ENCODE measurements at regions not wholly inside any gene's neighbourhood (a gene's known extent, or its start where the extent isn't known, plus 50 kb on each side); places are given as distances from the start of the nearest gene placed in this dataset.

GRCh38 chr16:5640883-5641282 lies 543.3 kb upstream of the EEF2KMT start (continued):
- no peak for TF ChIP-seq ETS1 (IDR thresholded peaks at IDR 0.05)

DNA sequence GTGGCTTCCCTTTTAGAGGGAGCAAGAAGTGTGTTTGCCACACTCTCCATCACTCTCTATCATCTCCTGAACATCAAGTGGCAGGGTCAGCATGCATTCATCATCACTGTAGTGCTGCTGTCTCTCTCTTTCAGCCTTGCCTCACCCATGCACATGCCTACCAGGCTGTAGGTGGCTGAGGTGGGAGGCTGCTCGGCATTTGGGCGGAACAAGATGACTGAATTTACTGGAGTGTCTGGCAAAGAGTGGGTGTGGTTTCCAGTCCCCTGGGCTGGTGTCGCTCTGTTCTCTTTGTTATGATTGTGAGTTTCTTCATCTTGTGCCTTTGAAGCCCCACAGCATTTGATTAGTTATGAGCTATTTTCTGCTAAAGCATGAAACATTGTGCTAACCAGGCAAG lies 541.9 kb upstream of the EEF2KMT start:
- Histone ChIP-seq H3K4me2 (no peak overlapping the region), H3K36me3 (ENCODE audit: insufficient read depth) (no peaks in the 10 kb centered on the region), H3K27ac (ENCODE audit: low read depth) (no peak overlapping the region), H3K9me2 (ENCODE audit: insufficient read depth) (no peaks in the 10 kb centered on the region), H3F3A (replicated peaks; ENCODE audit: low read depth) (peaks cover 10% of the 10 kb centered on the region; the same call in 1 of the 2 replicates), H4K20me1 (replicated peaks; ENCODE audit: insufficient read depth) (no peaks in the 10 kb centered on the region), H2AFZ (no peak overlapping the region), H3K27me3 (ENCODE audit: insufficient read depth) (no peaks in the 10 kb centered on the region), H3K4me3 (no peak overlapping the region), H3K79me2 (replicated peaks; ENCODE audit: insufficient read depth) (no peaks in the 10 kb centered on the region), H3K4me1 (ENCODE audit: insufficient read depth) (peaks cover 7% of the 10 kb centered on the region; the same call in 1 of the 2 replicates)
- no peak for TF ChIP-seq CREB1 (CRISPR knock-in tag; IDR thresholded peaks at IDR 0.05; ENCODE audit: low read depth)
- no peak for TF ChIP-seq NANOG (IDR thresholded peaks at IDR 0.05; ENCODE audit: borderline replicate concordance)
- no peak for TF ChIP-seq EZH2phosphoT487 (IDR thresholded peaks at IDR 0.05; ENCODE audit: unreplicated experiment)
- no peak for TF ChIP-seq EZH2 (IDR thresholded peaks at IDR 0.05; ENCODE audit: low read depth, unreplicated experiment)
- no peak for TF ChIP-seq ZNF114 (CRISPR knock-in tag; IDR thresholded peaks at IDR 0.05)
- no peak for TF ChIP-seq ZNF331 (CRISPR knock-in tag; IDR thresholded peaks at IDR 0.05; ENCODE audit: low read depth)
- TF ChIP-seq ZNF462 (CRISPR knock-in tag; IDR thresholded peaks at IDR 0.05), result no peak
- TF ChIP-seq REST (IDR thresholded peaks at IDR 0.05; ENCODE audit: unreplicated experiment), result no peak
- no peak for TF ChIP-seq CTCF (conservative IDR thresholded peaks at IDR 0.05; ENCODE audit: low read depth in 2 of 2)
- TF ChIP-seq POLR2AphosphoS5 (IDR thresholded peaks at IDR 0.05; ENCODE audit: low read depth), result no peak
- no peak for TF ChIP-seq STAT1 (IDR thresholded peaks at IDR 0.05; ENCODE audit: unreplicated experiment)
- Mint-ChIP-seq H3K4me1 (peaks cover 19% of the 10 kb centered on the region), H3K27me3 (ENCODE audit: insufficient read depth, low read depth, poor library complexity) (no peaks in the 10 kb centered on the region), H3K4me3 (no peak overlapping the region), H3K27ac (no peak overlapping the region), H3K9me3 (no peaks in the 10 kb centered on the region), H3K36me3 (ENCODE audit: low read depth) (no peaks in the 10 kb centered on the region)
- DNase-seq (ENCODE audit: low spot score) (no peak), ATAC-seq (no peak)
